ENCODE measurements at regions not wholly inside any gene's neighbourhood (a gene's known extent, or its start where the extent isn't known, plus 50 kb on each side); places are given as distances from the start of the nearest gene placed in this dataset.

DNA sequence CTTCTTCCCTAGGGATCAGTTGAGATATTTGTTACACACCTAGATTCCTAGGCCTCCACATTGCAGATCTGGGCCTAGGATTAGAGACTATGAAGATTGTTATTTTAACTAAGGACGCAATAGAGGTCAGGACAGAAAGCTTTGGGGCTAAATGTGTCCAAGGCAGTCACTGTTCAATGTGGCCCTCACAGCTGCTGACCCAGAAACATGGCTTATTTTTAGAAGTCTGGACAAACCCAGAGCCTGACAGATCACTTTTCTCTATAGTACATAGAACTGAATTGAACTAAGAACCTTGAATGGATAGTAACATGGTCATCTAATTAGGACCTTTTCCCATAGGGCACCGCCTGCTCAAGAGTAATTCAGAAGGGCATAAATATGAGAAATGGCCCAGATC is 146.6 kb upstream of the AUTS2 start:
- Histone ChIP-seq H3K27ac (ENCODE audit: low read length) (no peak overlapping the region), H3K27me3 (ENCODE audit: insufficient read depth, low read length) (peaks cover 47% of the 10 kb centered on the region), H3K4me3 (ENCODE audit: low read length) (no peak overlapping the region), H3K4me1 (ENCODE audit: insufficient read depth, low read length) (no peaks in the 10 kb centered on the region; the same call in 1 of the 2 replicates), H3K9ac (ENCODE audit: low read depth, low read length) (no peak overlapping the region), H3K9me3 (ENCODE audit: insufficient read depth, low read depth, low read length) (no peaks in the 10 kb centered on the region), H3K36me3 (ENCODE audit: insufficient read depth, low read depth, low read length) (no peaks in the 10 kb centered on the region)

DNA sequence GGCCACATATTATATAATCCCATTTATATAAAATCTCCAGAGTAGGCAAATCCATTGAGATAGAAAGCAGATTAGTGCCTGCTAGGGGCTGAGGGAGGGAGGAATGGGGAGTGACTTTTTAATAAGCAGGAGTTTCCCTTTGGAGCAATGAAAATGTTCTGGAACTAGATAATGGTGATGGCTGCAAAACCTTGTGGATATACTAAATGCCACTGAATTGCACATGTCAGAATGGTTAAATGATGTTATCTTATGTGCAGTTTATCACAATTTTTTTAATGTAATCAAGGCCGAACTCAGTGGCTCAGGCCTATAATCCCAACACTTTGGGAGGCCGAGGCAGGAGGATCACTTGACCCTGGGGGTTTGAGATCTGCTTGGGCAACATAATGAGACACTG is 145.5 kb upstream of the AUTS2 start:
- Histone ChIP-seq H3K27me3 (ENCODE audit: insufficient read depth, low read length) (peaks cover 45% of the 10 kb centered on the region), H3K36me3 (ENCODE audit: insufficient read depth, low read depth, low read length) (no peaks in the 10 kb centered on the region), H3K9me3 (ENCODE audit: insufficient read depth, low read depth, low read length) (no peaks in the 10 kb centered on the region), H3K4me3 (ENCODE audit: low read length) (no peak overlapping the region), H3K27ac (ENCODE audit: low read length) (no peak overlapping the region), H3K9ac (ENCODE audit: low read depth, low read length) (no peak overlapping the region), H3K4me1 (ENCODE audit: insufficient read depth, low read length) (peaks cover 4% of the 10 kb centered on the region; the same call in 1 of the 2 replicates)

DNA sequence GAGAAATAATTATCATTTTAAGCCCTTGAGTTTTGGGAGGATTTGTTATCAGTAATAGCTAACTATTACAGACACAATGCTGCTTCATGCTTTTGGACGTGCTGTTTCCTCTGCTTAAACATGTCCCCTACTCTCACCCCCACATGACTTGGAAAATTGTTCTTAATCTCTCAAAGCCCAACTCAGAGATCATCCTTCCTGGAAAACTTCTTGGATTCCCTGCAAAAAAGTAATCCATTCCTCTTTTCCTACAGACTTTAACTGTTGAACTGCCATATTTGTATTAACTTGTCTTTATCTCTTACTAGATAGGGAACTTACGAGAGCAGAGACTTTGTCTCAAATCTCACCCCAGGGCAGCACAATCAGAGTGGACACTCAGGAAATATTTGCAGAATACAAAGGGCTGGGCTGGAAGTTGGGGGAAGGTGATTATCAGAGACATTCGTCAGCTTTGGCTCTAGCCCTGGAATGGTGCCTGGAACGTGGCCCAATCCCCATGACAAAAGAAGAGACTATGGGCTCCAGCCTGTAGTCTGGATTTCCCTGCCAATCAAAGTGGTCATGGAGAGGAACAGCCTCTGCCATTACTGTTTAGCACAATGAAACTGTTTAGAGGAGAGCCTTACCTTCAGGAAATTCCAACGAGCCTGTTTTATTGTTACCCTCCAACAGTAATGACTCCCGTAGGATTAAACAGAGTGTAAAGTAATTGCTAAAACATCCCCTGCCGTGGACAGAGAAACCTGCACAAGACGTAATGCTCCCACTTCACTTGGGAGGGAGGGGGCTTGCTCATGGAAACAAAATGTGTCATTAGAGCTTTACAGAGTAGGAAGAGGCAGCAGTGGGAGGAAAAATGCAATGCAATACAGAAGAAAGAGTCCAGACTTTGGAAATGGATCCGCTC is 140.4 kb upstream of the AUTS2 start:
- Histone ChIP-seq H3K9ac (ENCODE audit: low read depth, low read length) (peak overlapping the region; percentile 1; the same call in 1 of the 2 replicates), H3K4me1 (ENCODE audit: insufficient read depth, low read length) (peaks cover 10% of the 10 kb centered on the region; the same call in 1 of the 2 replicates), H3K4me3 (ENCODE audit: low read length) (peak overlapping the region; percentile 25; the same call in 1 of the 2 replicates), H3K27ac (ENCODE audit: low read length) (no peak overlapping the region), H3K9me3 (ENCODE audit: insufficient read depth, low read depth, low read length) (no peaks in the 10 kb centered on the region), H3K36me3 (ENCODE audit: insufficient read depth, low read depth, low read length) (no peaks in the 10 kb centered on the region), H3K27me3 (ENCODE audit: insufficient read depth, low read length) (peaks cover 7% of the 10 kb centered on the region; the same call in 1 of the 2 replicates)

DNA sequence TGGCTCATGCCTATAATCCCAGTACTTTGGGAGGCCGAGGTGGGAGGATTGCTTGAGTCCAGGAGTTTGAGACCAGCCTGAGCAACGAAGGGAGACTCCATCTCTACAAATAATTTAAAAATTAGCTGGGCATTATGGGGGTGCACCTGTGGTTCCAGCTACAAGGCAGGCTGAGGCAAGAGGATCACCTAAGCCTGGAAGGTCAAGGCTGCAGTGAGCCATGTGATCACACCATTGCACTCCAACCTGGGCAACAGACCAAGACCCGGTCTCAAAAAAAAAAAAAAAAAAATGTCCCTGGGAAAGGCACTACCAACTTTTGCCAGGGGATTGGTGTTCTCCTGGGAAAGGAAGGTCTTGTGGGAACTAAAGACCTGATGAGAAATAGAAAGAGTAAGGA is 134.2 kb upstream of the AUTS2 start:
- no peaks in the 10 kb centered on the region for H3K36me3 ChIP-seq (ENCODE audit: insufficient read depth, low read depth, low read length)
- H3K9ac ChIP-seq (ENCODE audit: low read depth, low read length): no peak overlapping the region
- peaks cover 11% of the 10 kb centered on the region for H3K9me3 ChIP-seq (ENCODE audit: insufficient read depth, low read depth, low read length)
- H3K27me3 ChIP-seq (ENCODE audit: insufficient read depth, low read length): no peaks in the 10 kb centered on the region
- no peaks in the 10 kb centered on the region for H3K4me1 ChIP-seq (ENCODE audit: insufficient read depth, low read length)
- no peak overlapping the region for H3K4me3 ChIP-seq (ENCODE audit: low read length)
- H3K27ac ChIP-seq (ENCODE audit: low read length): no peak overlapping the region

DNA sequence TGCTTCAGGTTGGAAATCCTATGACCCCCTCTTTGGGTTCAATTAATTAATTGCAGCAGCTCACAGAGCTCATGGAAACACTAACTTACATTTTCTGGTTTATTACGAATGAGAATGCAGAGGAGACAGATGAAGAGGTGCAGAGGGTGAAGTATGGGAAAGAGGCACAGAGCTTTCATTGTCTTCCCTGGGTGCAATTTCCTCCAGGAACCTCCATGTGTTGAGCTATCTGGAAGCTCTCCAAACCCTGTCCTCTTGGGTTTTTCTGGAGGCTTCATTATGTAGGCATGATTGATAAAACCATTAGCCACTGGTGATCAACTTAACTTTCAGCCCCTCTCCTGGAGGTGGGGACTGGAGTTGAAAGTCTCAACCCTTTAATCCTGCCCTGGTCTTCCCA is 133.0 kb upstream of the AUTS2 start:
- Histone ChIP-seq H3K9me3 (ENCODE audit: insufficient read depth, low read depth, low read length) (peaks cover 14% of the 10 kb centered on the region), H3K27ac (ENCODE audit: low read length) (no peak overlapping the region), H3K9ac (ENCODE audit: low read depth, low read length) (no peak overlapping the region), H3K4me1 (ENCODE audit: insufficient read depth, low read length) (no peaks in the 10 kb centered on the region), H3K27me3 (ENCODE audit: insufficient read depth, low read length) (no peaks in the 10 kb centered on the region), H3K36me3 (ENCODE audit: insufficient read depth, low read depth, low read length) (no peaks in the 10 kb centered on the region), H3K4me3 (ENCODE audit: low read length) (no peak overlapping the region)

DNA sequence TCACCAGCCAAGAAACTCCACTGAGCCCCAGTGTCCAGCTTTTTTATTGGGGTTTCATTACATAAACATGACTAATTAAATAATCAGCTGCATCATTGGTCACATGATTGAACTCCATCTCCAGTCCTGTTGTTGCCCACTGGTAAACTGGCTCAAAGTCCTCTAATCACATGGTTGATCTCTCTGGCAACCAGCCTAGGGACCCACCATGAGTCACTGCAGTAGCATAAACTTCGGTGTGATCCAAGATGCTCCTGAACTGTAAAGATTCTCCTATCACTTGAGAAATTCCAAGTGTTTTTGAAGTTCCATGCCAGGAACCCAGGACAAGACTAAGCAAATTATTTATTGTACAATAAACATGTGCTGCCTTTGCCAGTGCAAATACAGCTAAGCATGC is 130.4 kb upstream of the AUTS2 start:
- H3K9ac ChIP-seq (ENCODE audit: low read depth, low read length): no peak overlapping the region
- no peaks in the 10 kb centered on the region for H3K4me1 ChIP-seq (ENCODE audit: insufficient read depth, low read length)
- H3K9me3 ChIP-seq (ENCODE audit: insufficient read depth, low read depth, low read length): peaks cover 15% of the 10 kb centered on the region
- H3K36me3 ChIP-seq (ENCODE audit: insufficient read depth, low read depth, low read length): no peaks in the 10 kb centered on the region
- no peak overlapping the region for H3K4me3 ChIP-seq (ENCODE audit: low read length)
- no peaks in the 10 kb centered on the region for H3K27me3 ChIP-seq (ENCODE audit: insufficient read depth, low read length)
- no peak overlapping the region for H3K27ac ChIP-seq (ENCODE audit: low read length)

DNA sequence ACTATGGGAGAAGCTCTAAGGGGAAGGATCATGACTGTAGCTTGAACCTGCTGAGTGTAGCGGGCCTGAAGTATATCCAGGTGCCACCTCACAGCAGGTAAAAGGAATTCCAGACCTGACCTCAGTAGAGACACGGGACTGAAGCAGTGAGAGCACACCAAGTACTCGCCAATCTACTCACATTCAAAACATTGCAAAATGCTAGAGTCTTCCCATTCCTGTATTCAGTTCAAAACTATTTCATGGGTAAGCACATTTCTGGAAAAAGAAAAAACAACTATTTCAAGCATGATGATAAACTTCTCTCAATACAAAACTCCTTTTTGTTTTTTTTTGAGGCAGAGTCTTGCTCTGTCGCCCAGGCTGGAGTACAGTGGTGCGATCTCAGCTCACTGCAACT is 121.9 kb upstream of the AUTS2 start:
- no peaks in the 10 kb centered on the region for H3K27me3 ChIP-seq (ENCODE audit: insufficient read depth, low read length)
- H3K9me3 ChIP-seq (ENCODE audit: insufficient read depth, low read depth, low read length): no peaks in the 10 kb centered on the region
- H3K4me1 ChIP-seq (ENCODE audit: insufficient read depth, low read length): no peaks in the 10 kb centered on the region
- no peak overlapping the region for H3K4me3 ChIP-seq (ENCODE audit: low read length)
- H3K9ac ChIP-seq (ENCODE audit: low read depth, low read length): no peak overlapping the region
- H3K36me3 ChIP-seq (ENCODE audit: insufficient read depth, low read depth, low read length): no peaks in the 10 kb centered on the region
- no peak overlapping the region for H3K27ac ChIP-seq (ENCODE audit: low read length)

DNA sequence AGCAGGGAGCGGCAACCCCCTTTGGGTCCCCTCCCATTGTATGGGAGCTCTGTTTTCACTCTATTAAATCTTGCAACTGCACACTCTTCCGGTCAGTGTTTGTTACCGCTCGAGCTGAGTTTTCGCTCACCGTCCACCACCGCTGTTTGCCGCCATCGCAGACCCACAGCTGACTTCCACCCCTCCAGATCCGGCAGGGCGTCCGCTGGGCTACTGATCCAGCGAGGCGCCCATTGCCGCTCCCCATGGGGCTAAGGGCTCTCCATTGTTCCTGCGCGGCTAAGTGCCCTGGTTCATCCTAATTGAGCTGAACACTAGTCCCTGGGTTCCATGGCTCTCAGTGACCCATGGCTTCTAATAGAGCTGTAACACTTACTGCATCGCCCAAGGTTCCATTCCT is 115.6 kb upstream of the AUTS2 start:
- Histone ChIP-seq H3K9ac (ENCODE audit: low read depth, low read length) (no peak overlapping the region), H3K4me1 (ENCODE audit: insufficient read depth, low read length) (no peaks in the 10 kb centered on the region), H3K4me3 (ENCODE audit: low read length) (no peak overlapping the region), H3K27me3 (ENCODE audit: insufficient read depth, low read length) (no peaks in the 10 kb centered on the region), H3K27ac (ENCODE audit: low read length) (no peak overlapping the region), H3K36me3 (ENCODE audit: insufficient read depth, low read depth, low read length) (no peaks in the 10 kb centered on the region), H3K9me3 (ENCODE audit: insufficient read depth, low read depth, low read length) (no peaks in the 10 kb centered on the region)

DNA sequence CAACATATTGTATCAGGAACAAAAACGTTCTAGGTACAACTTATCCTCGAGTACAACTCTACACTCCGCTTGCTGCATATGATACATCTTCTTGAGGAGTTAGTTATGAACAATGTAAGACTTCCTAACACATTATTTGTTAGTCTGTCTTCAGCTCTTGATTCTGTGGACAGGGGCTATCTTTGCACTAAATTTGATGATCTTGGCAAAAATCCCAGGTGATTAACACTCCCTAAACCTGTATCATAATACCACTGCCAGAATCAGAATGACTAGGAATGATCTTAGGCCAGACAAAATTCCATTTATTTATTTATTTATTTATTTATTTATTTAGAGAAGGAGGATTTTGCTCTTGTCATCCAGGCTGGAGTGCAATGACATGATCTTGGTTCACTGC is 108.7 kb upstream of the AUTS2 start:
- Histone ChIP-seq H3K9me3 (ENCODE audit: insufficient read depth, low read depth, low read length) (no peaks in the 10 kb centered on the region), H3K4me3 (ENCODE audit: low read length) (no peak overlapping the region), H3K27ac (ENCODE audit: low read length) (no peak overlapping the region), H3K9ac (ENCODE audit: low read depth, low read length) (no peak overlapping the region), H3K4me1 (ENCODE audit: insufficient read depth, low read length) (no peaks in the 10 kb centered on the region), H3K36me3 (ENCODE audit: insufficient read depth, low read depth, low read length) (no peaks in the 10 kb centered on the region), H3K27me3 (ENCODE audit: insufficient read depth, low read length) (no peaks in the 10 kb centered on the region)

DNA sequence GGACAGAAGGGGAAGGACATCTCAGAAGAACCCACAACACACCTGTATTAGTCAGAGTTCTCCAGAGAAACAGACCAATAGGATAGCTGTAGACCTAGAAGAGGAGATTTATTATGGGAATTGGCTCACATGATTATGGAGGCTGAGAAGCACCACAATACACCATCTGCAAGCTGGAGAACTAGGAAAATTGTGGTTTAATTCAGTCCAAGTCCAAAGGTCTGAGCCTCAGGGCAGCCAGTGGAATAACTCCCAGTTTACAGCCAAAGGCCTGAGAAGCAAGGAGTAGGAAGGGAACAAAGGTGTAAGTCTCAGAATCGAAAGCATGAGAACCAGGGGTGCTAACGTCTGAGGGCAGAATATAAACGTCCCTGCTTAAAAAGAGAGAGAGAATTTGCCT is 99.6 kb upstream of the AUTS2 start:
- H3K4me1 ChIP-seq (ENCODE audit: insufficient read depth, low read length): no peaks in the 10 kb centered on the region; the same call in 1 of the 2 replicates
- H3K4me3 ChIP-seq (ENCODE audit: low read length): no peak overlapping the region
- no peaks in the 10 kb centered on the region for H3K27me3 ChIP-seq (ENCODE audit: insufficient read depth, low read length)
- no peaks in the 10 kb centered on the region; the same call in 1 of the 2 replicates for H3K9me3 ChIP-seq (ENCODE audit: insufficient read depth, low read depth, low read length)
- H3K27ac ChIP-seq (ENCODE audit: low read length): no peak overlapping the region
- no peak overlapping the region for H3K9ac ChIP-seq (ENCODE audit: low read depth, low read length)
- no peaks in the 10 kb centered on the region for H3K36me3 ChIP-seq (ENCODE audit: insufficient read depth, low read depth, low read length)

DNA sequence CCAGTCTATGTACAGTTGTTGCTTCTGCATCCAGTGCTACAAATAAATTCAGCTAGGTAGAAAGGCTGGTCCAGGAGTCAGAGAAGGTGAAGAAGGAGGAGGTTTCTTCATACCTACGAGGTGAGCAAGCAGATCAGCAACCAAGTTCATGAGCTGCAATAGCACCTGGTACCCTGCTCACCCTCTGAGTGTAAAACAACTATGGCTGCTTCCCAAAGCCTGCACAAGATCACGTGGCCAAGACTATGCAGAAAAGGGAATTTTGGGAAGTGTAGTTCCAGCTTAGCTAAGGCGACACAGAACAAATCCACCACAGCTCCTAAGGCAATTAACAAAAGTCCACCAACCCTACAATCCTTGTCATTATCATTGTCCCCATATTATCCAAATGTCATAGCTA is 95.9 kb upstream of the AUTS2 start:
- H3K9me3 ChIP-seq (ENCODE audit: insufficient read depth, low read depth, low read length): no peaks in the 10 kb centered on the region; the same call in 1 of the 2 replicates
- H3K4me1 ChIP-seq (ENCODE audit: insufficient read depth, low read length): no peaks in the 10 kb centered on the region; the same call in 1 of the 2 replicates
- H3K27me3 ChIP-seq (ENCODE audit: insufficient read depth, low read length): no peaks in the 10 kb centered on the region
- no peaks in the 10 kb centered on the region for H3K36me3 ChIP-seq (ENCODE audit: insufficient read depth, low read depth, low read length)
- H3K27ac ChIP-seq (ENCODE audit: low read length): no peak overlapping the region
- no peak overlapping the region for H3K4me3 ChIP-seq (ENCODE audit: low read length)
- no peak overlapping the region for H3K9ac ChIP-seq (ENCODE audit: low read depth, low read length)

DNA sequence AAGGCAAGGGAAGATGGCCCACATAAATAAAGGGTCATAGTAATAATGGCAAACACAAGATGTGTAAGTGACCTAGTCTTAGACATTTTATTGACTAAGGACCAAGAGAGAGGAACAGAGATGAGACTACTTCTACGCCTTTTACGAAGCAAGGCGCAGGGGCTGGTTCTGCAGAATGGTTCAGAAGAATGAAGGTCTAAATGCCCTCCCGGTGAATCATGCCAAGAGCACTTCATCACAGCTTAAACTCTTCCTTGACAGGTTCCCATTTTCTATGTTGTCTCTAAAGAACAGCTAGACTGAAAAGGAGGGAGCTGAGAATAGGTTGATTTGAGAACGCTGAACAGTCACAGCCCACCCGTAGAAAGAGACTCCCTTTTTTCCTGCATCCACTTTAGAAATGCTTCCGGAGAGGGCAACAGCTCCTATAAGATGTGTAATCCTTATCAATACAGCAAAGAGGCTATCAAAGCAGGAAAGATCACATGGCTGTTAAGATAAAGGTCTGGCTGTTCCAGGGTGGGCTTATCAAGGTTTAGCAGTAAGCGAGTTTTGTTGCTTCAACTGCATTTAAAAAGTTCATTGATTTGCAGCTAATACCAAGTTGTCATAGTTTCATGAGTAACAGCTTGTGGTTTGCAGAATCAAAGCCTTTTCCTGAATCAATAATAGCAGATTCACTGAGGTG is 93.4 kb upstream of the AUTS2 start:
- Histone ChIP-seq H3K4me1 (ENCODE audit: insufficient read depth, low read length) (no peaks in the 10 kb centered on the region; the same call in 1 of the 2 replicates), H3K36me3 (ENCODE audit: insufficient read depth, low read depth, low read length) (no peaks in the 10 kb centered on the region), H3K4me3 (ENCODE audit: low read length) (no peak overlapping the region), H3K27me3 (ENCODE audit: insufficient read depth, low read length) (no peaks in the 10 kb centered on the region), H3K9ac (ENCODE audit: low read depth, low read length) (no peak overlapping the region), H3K9me3 (ENCODE audit: insufficient read depth, low read depth, low read length) (no peaks in the 10 kb centered on the region; the same call in 1 of the 2 replicates), H3K27ac (ENCODE audit: low read length) (no peak overlapping the region)

Measured in iPS-20b (cell line).